Smooth muscle cell (in vitro differentiated cells): ENCODE measurements at regions not wholly inside any gene's neighbourhood (a gene's known extent, or its start where the extent isn't known, plus 50 kb on each side); places are given as distances from the start of the nearest gene placed in this dataset.

Experiments
- DNase-seq: peaks from one replicate; lab custom pipeline; 2025; ENCODE audit not compliant: unreplicated experiment; lab: John Stamatoyannopoulos, UW
- H2AFZ ChIP-seq: fragments of 200-600 bp; sonication (generic); 2 replicates; pipeline ENCODE4 v1.6.0; 2016; ENCODE audit warnings: antibody characterized with exemption, low read depth, mild to moderate bottlenecking
- H3F3A ChIP-seq: fragments of 200-600 bp; sonication (generic); 2 replicates; pipeline ENCODE4 v1.6.0; 2017; ENCODE audit warnings: antibody characterized with exemption, low read depth
- H3K27ac ChIP-seq: fragments of 200-600 bp; sonication (generic); 2 replicates; pipeline ENCODE4 v1.5.1; 2016; ENCODE audit warnings: low read depth, mild to moderate bottlenecking
- H3K27me3 ChIP-seq: fragments of 200-600 bp; sonication (generic); 2 replicates; pipeline ENCODE4 v1.6.1; 2016; ENCODE audit warnings: low read depth, mild to moderate bottlenecking
- H3K36me3 ChIP-seq: fragments of 200-600 bp; sonication (generic); 2 replicates; pipeline ENCODE4 v1.5.1; 2016; ENCODE audit warnings: low read depth
- H3K4me1 ChIP-seq: fragments of 200-600 bp; sonication (generic); 2 replicates; pipeline ENCODE4 v1.5.1; 2016; ENCODE audit warnings: low read depth
- H3K4me2 ChIP-seq: fragments of 200-600 bp; sonication (generic); 2 replicates; pipeline ENCODE4 v1.6.0; 2016; ENCODE audit warnings: mild to moderate bottlenecking
- H3K4me3 ChIP-seq: fragments of 200-600 bp; sonication (generic); 2 replicates; pipeline ENCODE4 v1.5.1; 2016; ENCODE audit warnings: mild to moderate bottlenecking
- H3K79me2 ChIP-seq: fragments of 200-600 bp; sonication (generic); 2 replicates; pipeline ENCODE4 v1.6.0; 2016; ENCODE audit warnings: low read depth, mild to moderate bottlenecking
- H3K9ac ChIP-seq: fragments of 200-600 bp; sonication (generic); 2 replicates; pipeline ENCODE4 v1.6.0; 2016; ENCODE audit warnings: low read depth
- H3K9me3 ChIP-seq: fragments of 200-600 bp; sonication (generic); replicated peaks from 2 replicates; pipeline ENCODE4 v1.5.1; 2016; ENCODE audit warnings: low read depth
- H4K20me1 ChIP-seq: fragments of 200-600 bp; sonication (generic); 2 replicates; pipeline ENCODE4 v1.6.0; 2016; ENCODE audit warnings: low read depth
- CTCF ChIP-seq: fragments of 200-600 bp; sonication (generic); IDR thresholded peaks from 2 replicates; pipeline ENCODE4 v1.5.1; 2017; ENCODE audit warnings: borderline replicate concordance, mild to moderate bottlenecking, antibody characterized with exemption; ENCODE audit not compliant: insufficient read depth, poor library complexity, severe bottlenecking
- WGBS: methylation state at CpG from one replicate; pipeline ENCODE4 v1.1.7; 2016; ENCODE audit warnings: low lambda C conversion rate; 5-methylcytosine and 5-hydroxymethylcytosine counted together

- Histone ChIP-seq H3K9ac (no peak overlapping the region), H3K4me1 (no peaks in the 10 kb centered on the region), H3K4me3 (no peak overlapping the region), H3K27me3 (no peaks in the 10 kb centered on the region), H4K20me1 (no peaks in the 10 kb centered on the region), H3K79me2 (no peaks in the 10 kb centered on the region), H2AFZ (no peak overlapping the region), H3F3A (no peaks in the 10 kb centered on the region), H3K27ac (no peak overlapping the region), H3K4me2 (no peak overlapping the region), H3K36me3 (no peaks in the 10 kb centered on the region), H3K9me3 (no peaks in the 10 kb centered on the region)
- no peak for TF ChIP-seq CTCF
- WGBS: 93% methylated on average over 2 of the region's 2 CpGs
- DNase-seq: no peak
Observed at GRCh38 chr7:4450483-4450882, 231.6 kb upstream of the FOXK1 start.

- Histone ChIP-seq H3K36me3 (no peaks in the 10 kb centered on the region), H2AFZ (no peak overlapping the region), H3K27ac (no peak overlapping the region), H3K79me2 (no peaks in the 10 kb centered on the region), H3K4me1 (no peaks in the 10 kb centered on the region), H3F3A (no peaks in the 10 kb centered on the region), H3K9me3 (no peaks in the 10 kb centered on the region), H3K27me3 (no peaks in the 10 kb centered on the region), H4K20me1 (no peaks in the 10 kb centered on the region), H3K4me3 (no peak overlapping the region), H3K9ac (no peak overlapping the region), H3K4me2 (no peak overlapping the region)
- 95% methylated on average over 2 of the region's 2 CpGs for WGBS
- DNase-seq: no peak
- TF ChIP-seq CTCF: no peak
Observed at GRCh38 chr7:4460597-4460996, 221.5 kb upstream of the FOXK1 start.

GRCh38 chr7:4461531-4461930 is 220.6 kb upstream of the FOXK1 start:
- TF ChIP-seq CTCF: no peak
- H3K27ac ChIP-seq: no peak overlapping the region
- DNase-seq: no peak

DNA sequence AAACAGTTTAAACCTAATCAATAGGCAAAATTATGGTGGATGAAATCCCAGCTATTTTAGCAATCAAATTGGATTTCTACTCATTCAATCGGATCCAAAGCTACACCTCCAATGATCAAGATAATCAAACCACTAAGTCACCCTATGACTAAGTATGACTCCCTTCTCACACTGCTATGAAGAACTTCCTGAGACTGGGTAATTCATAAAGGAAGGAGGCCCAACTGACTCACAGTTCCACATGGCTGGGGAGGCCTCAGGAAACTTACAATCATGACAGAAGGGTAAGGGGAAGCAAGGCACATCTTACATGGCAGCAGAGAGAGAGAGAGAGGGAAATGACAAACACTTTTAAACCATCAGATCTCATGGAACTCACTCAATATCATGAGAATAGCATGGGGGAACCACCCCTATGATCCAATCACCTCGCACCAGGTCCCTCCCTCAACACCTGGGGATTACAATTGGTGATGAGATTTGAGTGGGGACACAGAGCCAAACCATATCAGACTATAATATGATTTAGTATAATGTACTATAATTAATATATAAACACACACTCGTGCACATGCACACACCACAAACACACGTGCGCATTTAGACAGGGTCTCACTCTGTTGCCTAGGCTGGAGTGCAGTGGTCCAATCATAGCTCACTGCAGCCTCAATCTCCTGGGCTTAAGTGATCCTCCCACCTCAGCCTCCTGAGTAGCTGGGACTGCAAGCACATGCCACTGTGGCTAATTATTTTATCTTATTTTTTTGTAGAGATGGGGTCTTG is 213.6 kb upstream of the FOXK1 start:
- Histone ChIP-seq H3K9ac (no peak overlapping the region), H3K4me3 (no peak overlapping the region), H2AFZ (no peak overlapping the region), H3K4me1 (no peaks in the 10 kb centered on the region), H3K9me3 (no peaks in the 10 kb centered on the region), H3K36me3 (no peaks in the 10 kb centered on the region), H4K20me1 (no peaks in the 10 kb centered on the region), H3F3A (no peaks in the 10 kb centered on the region), H3K27ac (no peak overlapping the region), H3K79me2 (no peaks in the 10 kb centered on the region), H3K27me3 (no peaks in the 10 kb centered on the region), H3K4me2 (no peak overlapping the region)
- no peak for TF ChIP-seq CTCF
- 89% methylated on average over 5 of the region's 5 CpGs for WGBS
- DNase-seq: no peak

More at GRCh38 chr7:4461531-4461930, 220.6 kb upstream of the FOXK1 start:
- Histone ChIP-seq H3K9ac (no peak overlapping the region), H2AFZ (no peak overlapping the region), H3F3A (no peaks in the 10 kb centered on the region), H3K4me1 (no peaks in the 10 kb centered on the region), H3K36me3 (no peaks in the 10 kb centered on the region), H3K79me2 (no peaks in the 10 kb centered on the region), H3K4me2 (no peak overlapping the region), H3K27me3 (no peaks in the 10 kb centered on the region), H3K9me3 (no peaks in the 10 kb centered on the region), H4K20me1 (no peaks in the 10 kb centered on the region), H3K4me3 (no peak overlapping the region)
- 76% methylated on average over 8 of the region's 8 CpGs for WGBS
